Neural cell (in vitro differentiated cells): ENCODE measurements at regions not wholly inside any gene's neighbourhood (a gene's known extent, or its start where the extent isn't known, plus 50 kb on each side); places are given as distances from the start of the nearest gene placed in this dataset.

Experiments
- H2AFZ ChIP-seq: fragments of 200-600, 300-800 bp; sonication (generic), shearing (Covaris generic); 2 replicates; pipeline ENCODE4 v1.6.0; 2014; ENCODE audit warnings: low read depth, mild to moderate bottlenecking, antibody characterized with exemption, low read length, moderate library complexity
- H3F3A ChIP-seq: fragments of 200-600 bp; shearing (Covaris generic); 2 replicates; pipeline ENCODE4 v1.6.1; 2016; ENCODE audit warnings: mild to moderate bottlenecking, moderate library complexity, mixed read lengths, antibody characterized with exemption, low read length; ENCODE audit not compliant: insufficient read depth, poor library complexity, severe bottlenecking
- H3K27ac ChIP-seq: fragments of 200-600, 300-800 bp; sonication (generic), shearing (Covaris generic); 2 replicates; pipeline ENCODE4 v1.5.1; 2014; ENCODE audit warnings: mild to moderate bottlenecking, low read length, moderate library complexity
- H3K27me3 ChIP-seq: fragments of 300-800, 200-600 bp; sonication (generic), shearing (Covaris generic); 2 replicates; pipeline ENCODE4 v1.6.0; 2014; ENCODE audit warnings: mild to moderate bottlenecking, low read depth, low read length, moderate library complexity; ENCODE audit not compliant: insufficient read depth
- H3K36me3 ChIP-seq: fragments of 300-800, 200-600 bp; sonication (generic), shearing (Covaris generic); 2 replicates; pipeline ENCODE4 v1.5.1; 2014; ENCODE audit warnings: mild to moderate bottlenecking, antibody characterized with exemption, low read length, moderate library complexity; ENCODE audit not compliant: insufficient read depth
- H3K4me2 ChIP-seq: fragments of 300-800, 200-600 bp; sonication (generic), shearing (Covaris generic); 2 replicates; pipeline ENCODE4 v1.6.0; 2014; ENCODE audit warnings: mild to moderate bottlenecking, low read length
- H3K4me3 ChIP-seq: fragments of 300-800, 200-600 bp; sonication (generic), shearing (Covaris generic); 2 replicates; pipeline ENCODE4 v1.5.1; 2014; ENCODE audit warnings: mild to moderate bottlenecking, low read length, moderate library complexity
- H3K79me2 ChIP-seq: fragments of 200-600 bp; shearing (Covaris generic); replicated peaks from 2 replicates; pipeline ENCODE4 v1.6.0; 2014; ENCODE audit warnings: mild to moderate bottlenecking, low read length, moderate library complexity; ENCODE audit not compliant: insufficient read depth
- H3K9ac ChIP-seq: fragments of 300-800, 200-600 bp; sonication (generic), shearing (Covaris generic); 2 replicates; pipeline ENCODE4 v1.6.1; 2016; ENCODE audit warnings: mild to moderate bottlenecking, low read length, mixed read lengths
- H3K9me2 ChIP-seq: fragments of 200-600 bp; shearing (Covaris generic); 2 replicates; pipeline ENCODE4 v1.6.1; 2016; ENCODE audit warnings: mild to moderate bottlenecking, low read length, mixed read lengths; ENCODE audit not compliant: insufficient read depth
- H3K9me3 ChIP-seq: fragments of 200-600, 300-800 bp; sonication (generic), shearing (Covaris generic); 2 replicates; pipeline ENCODE4 v1.6.1; 2016; ENCODE audit warnings: mild to moderate bottlenecking, mixed run types, low read length, moderate library complexity, mixed read lengths
- H4K20me1 ChIP-seq: fragments of 200-600 bp; shearing (Covaris generic); 2 replicates; pipeline ENCODE4 v1.6.1; 2016; ENCODE audit warnings: mild to moderate bottlenecking, mixed run types; ENCODE audit not compliant: insufficient read depth
- CTCF ChIP-seq: fragments of 450-650 bp; IDR thresholded peaks from 2 replicates; pipeline ENCODE4 v1.5.1; 2014; ENCODE audit warnings: antibody characterized with exemption, mild to moderate bottlenecking, moderate library complexity; ENCODE audit not compliant: poor library complexity, severe bottlenecking
- EP300 ChIP-seq: fragments of 450-650 bp; conservative IDR thresholded peaks from 2 replicates; pipeline ENCODE4 v1.6.1; 2014; ENCODE audit warnings: antibody characterized with exemption, mild to moderate bottlenecking, moderate library complexity; ENCODE audit not compliant: poor library complexity, severe bottlenecking
- EZH2 ChIP-seq: fragments of 200-600, 300-800 bp; shearing (Covaris generic), sonication (generic); IDR thresholded peaks from 2 replicates; pipeline ENCODE4 v1.6.1; 2014; ENCODE audit warnings: antibody characterized with exemption, low read length, borderline replicate concordance, mild to moderate bottlenecking; ENCODE audit not compliant: insufficient read depth, poor library complexity, severe bottlenecking
- MXI1 ChIP-seq: fragments of 450-650 bp; conservative IDR thresholded peaks from 2 replicates; pipeline ENCODE4 v1.6.1; 2014; ENCODE audit warnings: antibody characterized with exemption, mild to moderate bottlenecking; ENCODE audit not compliant: poor library complexity, severe bottlenecking
- POLR2AphosphoS5 ChIP-seq: IDR thresholded peaks from 2 replicates; pipeline ENCODE4 v1.6.1; 2012
- RAD21 ChIP-seq: fragments of 450-650 bp; conservative IDR thresholded peaks from 2 replicates; pipeline ENCODE4 v1.6.1; 2014; ENCODE audit warnings: antibody characterized with exemption, mild to moderate bottlenecking, moderate library complexity
- REST ChIP-seq: IDR thresholded peaks from 2 replicates; pipeline ENCODE4 v1.6.1; 2012; ENCODE audit warnings: borderline replicate concordance
- SMC3 ChIP-seq: fragments of 450-650 bp; conservative IDR thresholded peaks from 2 replicates; pipeline ENCODE4 v1.6.1; 2014; ENCODE audit warnings: antibody characterized with exemption, mild to moderate bottlenecking, moderate library complexity; ENCODE audit not compliant: poor library complexity
- TAF1 ChIP-seq: IDR thresholded peaks from 2 replicates; pipeline ENCODE4 v1.6.1; 2012; ENCODE audit warnings: low read depth

DNA sequence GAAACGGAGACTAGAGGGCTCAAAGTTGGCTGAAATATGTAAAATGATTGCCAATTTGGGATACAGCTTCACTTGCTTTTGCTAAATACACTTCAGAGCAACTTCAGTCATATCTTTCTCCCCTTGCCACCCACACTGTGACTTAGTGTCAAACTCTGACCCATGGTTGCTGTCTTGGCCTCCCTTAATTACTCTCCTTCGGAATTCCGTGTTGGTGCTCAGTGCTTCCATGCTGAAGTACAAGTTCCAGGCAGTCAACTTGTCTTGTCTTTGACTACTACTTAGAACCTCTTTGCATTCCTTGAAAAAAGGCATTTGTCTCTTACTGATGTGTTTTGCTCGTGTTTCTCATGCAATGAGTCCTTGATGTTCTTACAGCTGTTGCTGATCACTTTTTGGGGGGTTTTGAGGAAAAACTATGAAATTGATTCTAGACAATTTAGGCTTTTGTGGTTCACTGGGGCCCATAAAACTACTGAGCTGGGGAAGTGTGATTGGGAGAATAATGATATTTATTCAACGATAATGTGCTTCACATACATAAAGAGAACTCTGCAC is 146.0 kb downstream of the UBE2E3 start:
- H3K79me2 ChIP-seq, result no peaks in the 10 kb centered on the region
- H2AFZ ChIP-seq, result no peak overlapping the region
- no peaks in the 10 kb centered on the region for H4K20me1 ChIP-seq
- TF ChIP-seq POLR2AphosphoS5 (no peak), TAF1 (no peak), SMC3 (no peak), REST (no peak), RAD21 (no peak), EP300 (no peak)
- no peak overlapping the region for H3K27ac ChIP-seq
- no peaks in the 10 kb centered on the region for H3K9me2 ChIP-seq
- H3F3A ChIP-seq, result no peaks in the 10 kb centered on the region
- no peak overlapping the region for H3K4me3 ChIP-seq
- H3K9ac ChIP-seq, result no peak overlapping the region
- no peak overlapping the region for H3K4me2 ChIP-seq
- no peaks in the 10 kb centered on the region for H3K36me3 ChIP-seq
- no peaks in the 10 kb centered on the region for H3K27me3 ChIP-seq
- no peaks in the 10 kb centered on the region for H3K9me3 ChIP-seq

DNA sequence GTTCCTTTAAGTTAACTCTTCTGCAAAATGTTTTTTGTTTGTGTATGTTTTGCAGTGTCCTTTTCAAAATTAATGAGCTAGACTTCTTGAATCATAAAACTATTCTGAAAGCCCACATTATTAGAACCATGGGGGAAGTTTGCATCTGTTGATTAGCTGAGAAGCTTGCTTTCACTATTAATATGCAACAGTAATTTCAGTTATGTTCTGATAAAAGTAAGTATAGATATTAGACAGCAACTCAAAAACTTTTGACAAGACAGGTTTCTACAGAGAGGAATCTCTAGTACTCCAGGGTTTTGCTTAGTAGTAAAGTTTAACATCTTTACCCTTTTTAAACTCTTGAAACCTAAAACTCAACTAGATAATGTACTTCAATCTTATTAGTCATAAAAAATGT is 147.8 kb downstream of the UBE2E3 start:
- Histone ChIP-seq H3K79me2 (no peaks in the 10 kb centered on the region), H3K36me3 (no peaks in the 10 kb centered on the region), H3K27ac (no peak overlapping the region), H3F3A (no peaks in the 10 kb centered on the region), H4K20me1 (no peaks in the 10 kb centered on the region), H3K9ac (no peak overlapping the region), H3K27me3 (no peaks in the 10 kb centered on the region), H3K9me3 (no peaks in the 10 kb centered on the region), H3K9me2 (no peaks in the 10 kb centered on the region), H3K4me2 (no peak overlapping the region), H3K4me3 (no peak overlapping the region), H2AFZ (no peak overlapping the region)
- no peak for TF ChIP-seq EZH2
- TF ChIP-seq RAD21, result no peak
- no peak for TF ChIP-seq TAF1
- no peak for TF ChIP-seq MXI1
- TF ChIP-seq EP300, result no peak
- TF ChIP-seq SMC3, result no peak
- TF ChIP-seq POLR2AphosphoS5, result no peak
- TF ChIP-seq CTCF, result no peak
- no peak for TF ChIP-seq REST
